Umbilical cord (tissue), 1 donor: ENCODE measurements at regions not wholly inside any gene's neighbourhood (a gene's known extent, or its start where the extent isn't known, plus 50 kb on each side); places are given as distances from the start of the nearest gene placed in this dataset.
"Not testable (repeated sequence)": the region's sequence is repeated elsewhere in the genome, so short reads cannot be mapped to it uniquely, and the experiment has no call there.

ENCODE experiments used
- DNase-seq: peaks from one replicate; pipeline ENCODE4 v3.0.0-alpha.2; 2015; ENCODE audit warnings: low spot score

DNA sequence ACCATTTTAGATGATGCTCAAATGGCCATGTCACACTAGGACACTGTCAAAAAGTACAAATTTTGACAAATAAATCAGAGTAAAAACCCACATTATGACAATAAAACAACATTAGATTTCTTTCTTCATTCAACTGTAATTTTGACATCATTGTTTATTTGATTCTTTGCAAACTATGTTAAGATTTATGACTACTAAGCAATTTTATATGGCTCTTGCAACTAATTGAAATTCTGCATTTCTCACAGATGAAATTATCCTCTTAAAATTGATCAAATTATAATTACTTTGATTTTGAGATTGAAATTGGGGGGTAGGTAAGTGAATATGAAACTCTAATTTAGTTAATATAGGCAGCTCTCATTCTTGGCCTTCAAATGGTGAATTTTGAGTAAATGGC, 59.8 kb downstream of the ATOH1 start:
- no peak for DNase-seq

- DNase-seq, result no peak
These were observed 60.2 kb downstream of the ATOH1 start for GRCh38 chr4:93888768-93889167.

GRCh38 chr4:93891244-93891643, 62.7 kb downstream of the ATOH1 start:
- DNase-seq, result no peak

- no peak for DNase-seq
These were observed 66.4 kb downstream of the ATOH1 start for GRCh38 chr4:93894995-93895394.

DNA sequence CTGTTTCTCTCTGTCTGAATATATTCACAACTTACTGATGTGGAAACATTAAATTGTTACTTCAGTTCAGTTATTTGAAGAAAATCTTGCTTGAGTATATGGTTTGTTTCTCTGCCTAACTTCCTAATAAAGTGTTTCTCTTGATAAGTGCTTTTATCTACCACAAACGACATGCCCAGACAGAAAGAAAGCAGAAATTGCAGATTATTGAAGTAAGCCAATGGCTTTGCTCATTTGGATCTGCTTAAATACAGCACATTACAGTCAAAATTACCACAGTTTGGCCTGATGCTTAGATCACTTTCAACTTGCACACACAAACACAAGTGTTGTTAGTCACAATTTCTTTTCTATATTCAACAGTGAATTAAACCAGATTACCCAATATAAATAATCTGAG, 68.0 kb downstream of the ATOH1 start:
- peak; percentile 69 for DNase-seq

- DNase-seq, result no peak
These were observed 69.0 kb downstream of the ATOH1 start for GRCh38 chr4:93897559-93897958.

GRCh38 chr4:93908778-93909177, 80.2 kb downstream of the ATOH1 start:
- no peak for DNase-seq

GRCh38 chr4:93911671-93912070, 83.1 kb downstream of the ATOH1 start:
- no peak for DNase-seq

DNA sequence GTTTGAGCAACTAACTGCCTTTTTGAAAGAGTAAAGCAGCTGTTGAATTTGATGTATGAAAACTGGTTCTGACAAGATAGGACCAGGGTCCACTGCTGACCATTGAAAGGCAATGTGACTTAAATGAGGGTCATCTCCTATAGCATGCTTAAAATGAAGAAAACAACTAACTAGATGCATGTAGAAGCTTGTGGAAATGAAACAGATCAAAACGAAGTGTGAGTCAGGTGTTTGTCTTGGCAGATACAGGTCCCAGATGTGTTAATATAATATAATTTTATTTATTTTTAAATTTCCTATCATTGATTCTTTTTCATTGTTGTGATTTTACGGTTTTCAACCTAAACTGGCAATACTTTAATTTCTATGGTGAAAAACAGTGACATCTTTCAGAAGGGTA, 83.6 kb downstream of the ATOH1 start:
- no peak for DNase-seq

- DNase-seq, result no peak
These were observed 90.3 kb downstream of the ATOH1 start for GRCh38 chr4:93918856-93919255.

GRCh38 chr4:93923570-93923969, 95.0 kb downstream of the ATOH1 start:
- not testable (repeated sequence) for DNase-seq

- DNase-seq, result no peak
These were observed 118.7 kb downstream of the ATOH1 start for GRCh38 chr4:93947286-93947685.

DNA sequence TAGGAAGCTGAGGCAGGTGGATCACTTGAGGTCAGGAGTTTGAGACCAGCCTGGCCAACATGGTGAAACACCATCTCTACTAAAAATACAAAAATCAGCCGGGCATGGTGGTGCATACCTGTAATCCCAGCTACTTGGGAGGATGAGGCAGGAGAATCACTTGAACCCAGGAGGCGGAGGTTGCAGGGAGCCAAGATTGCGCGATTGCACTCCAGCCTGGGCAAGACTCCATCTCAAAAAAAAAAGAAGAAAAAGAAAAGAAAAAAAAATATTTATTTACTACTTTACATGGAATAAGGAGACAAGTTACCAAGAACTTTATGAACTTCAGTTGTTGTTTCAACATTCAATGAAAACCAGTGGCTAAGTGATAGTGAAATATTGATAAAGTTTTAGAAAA, 121.7 kb downstream of the ATOH1 start:
- not testable (repeated sequence) for DNase-seq

- no peak for DNase-seq
These were observed 128.6 kb downstream of the ATOH1 start for GRCh38 chr4:93957186-93957585.

DNA sequence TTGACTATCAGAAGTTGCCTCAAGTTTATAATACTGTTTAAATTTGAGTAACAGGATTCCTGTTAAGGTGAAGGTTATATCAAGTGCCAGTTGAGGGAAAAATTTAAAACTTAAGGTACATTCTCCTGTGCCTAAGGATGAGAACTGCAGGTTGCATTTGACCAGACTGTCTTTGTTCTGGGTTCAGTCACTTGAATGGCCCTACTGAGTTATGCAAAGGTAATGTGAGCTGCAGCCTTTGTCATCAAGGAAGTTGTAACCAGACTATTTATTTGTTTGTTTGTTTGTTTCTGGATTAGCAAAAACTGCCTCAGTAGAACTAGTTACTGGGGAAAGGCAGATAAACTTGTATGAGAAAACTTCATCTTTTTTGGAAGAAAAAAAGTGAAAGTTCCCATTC, 131.9 kb downstream of the ATOH1 start:
- no peak for DNase-seq

DNA sequence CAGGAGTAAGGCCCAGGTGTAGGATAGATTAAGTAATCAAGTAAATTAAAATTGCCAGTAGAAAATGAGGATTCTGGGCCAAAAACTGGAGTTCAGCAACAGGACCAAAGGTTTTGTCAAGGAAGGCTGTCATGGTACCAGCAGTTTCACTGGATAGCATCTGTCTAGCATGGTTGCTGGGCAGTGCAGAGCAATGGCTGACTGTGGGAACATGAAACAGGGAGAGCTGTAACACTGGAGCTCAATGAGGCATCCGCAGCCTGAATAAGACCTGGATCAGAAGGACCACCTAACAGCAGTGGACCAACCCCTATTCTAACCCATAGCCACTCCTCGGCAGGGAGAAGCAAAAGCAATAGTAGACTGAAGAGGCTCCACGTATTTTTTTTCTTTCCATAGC, 132.4 kb downstream of the ATOH1 start:
- no peak for DNase-seq

- no peak for DNase-seq
These were observed 153.0 kb downstream of the ATOH1 start for GRCh38 chr4:93981594-93981993.

DNA sequence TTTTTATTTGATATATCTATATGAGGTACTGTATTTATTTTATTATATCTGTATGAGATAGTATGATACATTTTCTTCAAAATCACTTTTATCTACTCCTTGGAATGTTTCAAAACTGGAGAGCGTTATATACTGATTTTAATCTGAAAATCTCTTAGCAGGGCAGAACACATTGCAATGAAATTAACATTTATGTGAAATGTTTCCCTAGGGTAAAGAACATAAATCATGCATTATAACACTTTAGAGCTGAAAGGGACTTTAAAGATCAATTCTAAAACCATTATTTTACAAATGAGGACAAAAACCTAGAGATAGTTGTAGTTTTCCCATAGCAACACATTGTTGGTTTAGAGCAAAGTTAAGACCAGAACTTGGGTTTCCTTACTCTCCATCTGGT, 153.7 kb downstream of the ATOH1 start:
- DNase-seq, result no peak

- DNase-seq, result no peak
These were observed 154.6 kb downstream of the ATOH1 start for GRCh38 chr4:93983140-93983539.

DNA sequence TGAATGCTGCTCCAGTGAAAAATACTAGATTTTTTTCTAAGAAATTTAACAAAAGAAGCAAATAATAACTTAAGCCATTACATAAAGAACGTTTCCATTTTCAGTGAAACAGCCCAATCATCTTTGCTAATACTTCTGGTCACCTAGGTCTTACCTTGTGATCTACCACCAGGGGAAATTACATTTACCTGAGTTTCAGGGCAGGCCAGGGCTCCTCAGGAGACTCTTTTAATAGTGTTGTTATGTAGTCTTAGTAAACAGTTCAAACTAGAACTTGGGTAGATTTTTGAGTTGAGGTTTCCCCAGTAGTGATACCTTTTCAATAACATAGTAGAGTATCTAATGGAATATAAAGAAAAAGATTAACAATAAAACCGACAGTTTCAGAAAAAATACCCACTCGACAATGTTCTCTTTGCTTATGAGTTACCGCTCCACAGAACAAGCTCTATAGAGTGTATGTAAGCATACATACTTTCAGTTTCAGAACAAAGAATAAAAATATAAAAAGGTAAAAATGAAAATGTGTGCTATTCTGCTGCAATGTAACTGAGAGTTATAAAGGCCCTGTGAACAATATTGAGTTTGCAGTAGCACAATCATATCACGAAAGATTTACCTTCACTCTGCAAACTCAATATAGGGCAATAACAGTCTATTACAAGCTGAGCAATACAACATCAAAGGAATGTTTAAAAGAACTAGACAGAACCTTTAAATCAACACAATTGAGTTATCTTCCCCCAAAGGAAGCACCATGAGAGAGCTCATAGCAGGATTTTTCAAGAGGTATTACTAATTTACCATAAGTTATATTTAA, 165.8 kb downstream of the ATOH1 start:
- no peak for DNase-seq

- no peak for DNase-seq
These were observed 168.3 kb downstream of the ATOH1 start for GRCh38 chr4:93996895-93997294.

- no peak for DNase-seq
These were observed 172.0 kb downstream of the ATOH1 start for GRCh38 chr4:94000559-94000958.

- no peak for DNase-seq
These were observed 178.4 kb downstream of the ATOH1 start for GRCh38 chr4:94006932-94007331.

DNA sequence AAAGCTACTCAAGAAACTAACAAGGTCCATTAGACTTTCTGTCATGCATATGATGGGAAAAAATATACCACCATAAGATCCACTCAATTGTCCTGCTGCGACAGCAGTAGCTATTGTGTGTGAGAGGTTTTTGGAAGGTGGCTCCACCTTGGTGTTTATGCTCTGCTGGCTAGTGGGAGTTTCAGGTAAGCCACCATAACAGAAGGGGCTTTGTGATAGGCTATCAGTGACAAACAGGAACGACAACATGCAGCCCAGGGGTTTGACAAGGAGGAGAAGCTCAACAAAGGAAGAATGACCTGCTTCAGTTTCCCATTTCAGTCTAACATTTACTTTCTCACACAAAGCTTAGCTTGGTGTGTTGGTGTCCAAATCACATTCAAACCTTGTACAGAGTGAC, 182.6 kb downstream of the ATOH1 start:
- DNase-seq, result no peak
